GM23338 (cell line): ENCODE measurements at regions not wholly inside any gene's neighbourhood (a gene's known extent, or its start where the extent isn't known, plus 50 kb on each side); places are given as distances from the start of the nearest gene placed in this dataset.

Source experiments
- CTCF ChIP-seq, 2 experiments: fragments of 200-600 bp in 1 of 2; sonication (generic) in 1 of 2; conservative IDR thresholded peaks; 2 replicates each; pipeline versions ENCODE4 v1.5.1 to v1.6.1; 2016 to 2017; ENCODE audit warnings: antibody characterized with exemption in 2 of 2, low read depth in 2 of 2, mild to moderate bottlenecking in 2 of 2, moderate library complexity in 1 of 2
- EZH2 ChIP-seq: fragments of 200-600 bp; sonication (generic); IDR thresholded peaks from one replicate; pipeline ENCODE4 v1.8.0; 2017; ENCODE audit warnings: antibody characterized with exemption, mild to moderate bottlenecking, low read depth; ENCODE audit not compliant: unreplicated experiment
- JUNB ChIP-seq: IDR thresholded peaks from one replicate; pipeline ENCODE4 v1.6.1; 2016; ENCODE audit warnings: antibody characterized with exemption; ENCODE audit not compliant: unreplicated experiment
- POLR2AphosphoS5 ChIP-seq: IDR thresholded peaks from 2 replicates; pipeline ENCODE4 v1.6.1; 2016; ENCODE audit warnings: antibody characterized with exemption, low read depth
- ZNF114 ChIP-seq: fragments of 250-450 bp; sonication (Bioruptor Pico); IDR thresholded peaks from 2 replicates; pipeline ENCODE4 v1.5.0; 2020; ENCODE audit warnings: mild to moderate bottlenecking, moderate library complexity

GRCh38 chr7:153543232-153543631 is 509.0 kb upstream of the DPP6 start:
- TF ChIP-seq CTCF (conservative IDR thresholded peaks at IDR 0.05; ENCODE audit: low read depth in 2 of 2): no peak
- TF ChIP-seq POLR2AphosphoS5: no peak
- no peak for TF ChIP-seq JUNB
- TF ChIP-seq ZNF114 (CRISPR knock-in tag): no peak
- TF ChIP-seq EZH2: no peak
